Activated CD4-positive, alpha-beta T cell treated with anti-CD3 and anti-CD28 coated beads, Interleukin-2, amount 50 U/mL, for 4 hours (primary cell): ENCODE measurements at regions not wholly inside any gene's neighbourhood (a gene's known extent, or its start where the extent isn't known, plus 50 kb on each side); places are given as distances from the start of the nearest gene placed in this dataset.
"Not testable (repeated sequence)": the region's sequence is repeated elsewhere in the genome, so short reads cannot be mapped to it uniquely, and the experiment has no call there.

Experiments used
- DNase-seq, 2 experiments: peaks; one replicate each; pipeline ENCODE4 v3.0.0-alpha.2; 2020

- no peak for DNase-seq
These were observed 1545.7 kb upstream of the TENM4 start for GRCh38 chr11:80986421-80987074.

DNA sequence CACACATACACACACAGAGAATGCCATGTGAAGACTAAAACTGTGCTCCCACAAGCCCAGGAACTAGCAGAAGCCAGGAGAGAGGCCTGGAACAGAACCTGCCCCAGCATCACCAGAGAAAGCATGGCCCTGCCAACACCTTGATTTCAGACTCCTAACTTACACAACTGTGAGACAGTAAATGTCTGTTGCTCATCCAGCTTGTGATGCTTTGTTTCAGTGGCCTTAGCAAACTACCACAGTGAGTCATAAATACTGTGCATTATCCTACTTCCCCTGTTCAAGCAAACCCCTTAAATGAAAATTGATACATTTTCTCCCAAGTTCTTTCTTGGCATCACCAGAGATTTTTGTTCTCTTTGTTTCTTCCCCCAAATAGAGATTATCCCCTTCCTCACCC, 1539.4 kb upstream of the TENM4 start:
- no peak for DNase-seq

DNA sequence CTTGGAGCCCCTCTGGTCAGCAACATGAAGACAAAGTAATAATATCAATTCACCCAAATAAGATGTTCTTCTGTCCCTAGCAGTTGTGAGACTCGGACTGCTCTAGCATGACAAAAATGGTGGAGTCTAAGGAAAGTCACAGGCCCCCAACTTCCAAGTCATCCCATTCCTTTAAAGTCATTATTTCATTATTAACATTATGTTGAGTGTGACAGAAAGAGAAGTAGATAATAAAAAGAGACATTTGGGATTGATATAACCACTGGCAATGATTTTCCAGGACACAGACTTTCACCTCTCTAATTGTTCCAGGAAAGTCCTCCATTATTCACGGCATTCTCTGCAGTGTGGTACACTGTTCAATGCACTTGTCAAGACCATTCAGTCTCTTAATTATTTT, 1533.0 kb upstream of the TENM4 start:
- no peak for DNase-seq

GRCh38 chr11:80970037-80970436, 1529.2 kb upstream of the TENM4 start:
- DNase-seq = no peak

DNA sequence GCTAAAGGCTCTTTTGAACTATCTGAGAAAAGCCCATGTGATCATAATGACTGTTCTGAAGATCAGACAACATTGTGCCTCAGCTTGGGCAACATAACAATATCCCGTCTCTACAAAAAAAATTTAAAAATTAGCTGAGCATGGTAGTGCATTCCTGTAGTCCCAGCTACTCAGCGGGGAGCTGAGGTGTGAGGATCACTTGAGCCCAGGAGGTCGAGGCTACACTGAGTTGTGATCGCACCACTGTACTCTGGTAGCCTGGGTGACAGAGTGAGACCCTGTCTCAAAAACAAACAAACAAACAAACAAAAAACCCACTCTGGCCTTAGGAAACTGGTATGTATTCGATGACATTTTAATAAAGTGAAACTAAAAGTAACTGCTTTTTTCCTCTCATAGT, 1526.8 kb upstream of the TENM4 start:
- no peak for DNase-seq

- no peak for DNase-seq
These were observed 1519.7 kb upstream of the TENM4 start for GRCh38 chr11:80960381-80961029.

- DNase-seq = no peak
These were observed 1518.9 kb upstream of the TENM4 start for GRCh38 chr11:80959751-80960150.

DNA sequence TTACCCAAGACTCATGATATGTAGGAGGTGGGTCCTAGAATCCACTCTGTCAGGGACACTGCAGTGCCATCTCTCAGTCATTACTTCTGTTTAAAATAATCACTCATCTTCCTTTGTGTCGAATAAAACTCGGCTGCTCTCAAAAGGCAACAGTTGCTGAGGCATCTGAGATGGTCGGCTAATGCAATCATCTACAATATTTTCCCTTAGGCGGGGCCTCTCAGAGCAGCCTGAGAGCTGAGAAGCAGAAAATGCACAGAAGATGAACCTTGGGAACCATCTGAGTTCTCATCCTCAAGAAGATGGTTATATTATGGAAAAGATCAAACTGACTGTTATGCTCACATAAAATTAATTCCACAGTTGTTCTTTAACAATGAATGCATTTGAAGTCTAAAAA, 1518.2 kb upstream of the TENM4 start:
- DNase-seq = no peak

- no peak for DNase-seq
These were observed 1517.5 kb upstream of the TENM4 start for GRCh38 chr11:80958361-80958760.

DNA sequence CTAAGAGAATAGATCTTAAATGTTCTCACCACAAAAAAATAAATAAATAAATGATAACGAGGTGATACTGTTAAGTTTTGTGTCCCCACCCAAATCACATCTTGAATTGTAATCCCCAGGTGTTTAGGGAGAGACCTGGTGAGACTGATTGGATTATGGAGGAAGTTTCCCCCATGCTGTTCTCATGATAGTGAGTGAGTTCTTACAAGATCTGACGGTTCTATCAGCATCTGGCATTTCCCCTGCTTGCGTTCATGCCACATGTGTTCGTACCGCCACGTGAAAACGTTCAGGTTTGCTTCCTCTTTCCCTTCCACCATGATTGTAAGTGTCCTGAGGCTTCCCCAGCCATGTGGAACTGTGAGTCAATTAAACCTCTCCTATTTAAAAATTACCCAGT, 1514.8 kb upstream of the TENM4 start:
- no peak for DNase-seq

- no peak for DNase-seq
These were observed 1508.0 kb upstream of the TENM4 start for GRCh38 chr11:80948781-80949180.

- no peak for DNase-seq
These were observed 1503.9 kb upstream of the TENM4 start for GRCh38 chr11:80944758-80945157.

- DNase-seq = no peak
These were observed 1502.4 kb upstream of the TENM4 start for GRCh38 chr11:80943226-80943625.

GRCh38 chr11:80937842-80938241, 1497.0 kb upstream of the TENM4 start:
- no peak for DNase-seq

DNA sequence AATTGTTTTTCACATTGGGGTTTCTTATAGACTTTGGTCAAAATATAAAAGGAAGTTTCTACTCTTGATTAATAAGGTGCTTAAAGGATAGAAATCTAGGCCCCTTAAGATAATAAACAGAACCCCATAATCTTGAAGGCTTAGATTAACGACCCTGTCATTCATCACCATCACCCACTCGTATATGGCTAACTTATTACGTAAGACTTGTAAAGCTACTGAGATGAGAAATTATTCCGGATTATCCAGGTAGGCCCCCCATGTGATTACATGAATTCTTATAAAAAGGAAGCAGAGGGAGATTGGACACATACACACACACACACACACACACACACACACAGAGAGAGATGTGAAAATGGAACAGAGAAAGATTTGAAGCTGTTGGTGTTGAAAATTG, 1489.2 kb upstream of the TENM4 start:
- DNase-seq = no peak

DNA sequence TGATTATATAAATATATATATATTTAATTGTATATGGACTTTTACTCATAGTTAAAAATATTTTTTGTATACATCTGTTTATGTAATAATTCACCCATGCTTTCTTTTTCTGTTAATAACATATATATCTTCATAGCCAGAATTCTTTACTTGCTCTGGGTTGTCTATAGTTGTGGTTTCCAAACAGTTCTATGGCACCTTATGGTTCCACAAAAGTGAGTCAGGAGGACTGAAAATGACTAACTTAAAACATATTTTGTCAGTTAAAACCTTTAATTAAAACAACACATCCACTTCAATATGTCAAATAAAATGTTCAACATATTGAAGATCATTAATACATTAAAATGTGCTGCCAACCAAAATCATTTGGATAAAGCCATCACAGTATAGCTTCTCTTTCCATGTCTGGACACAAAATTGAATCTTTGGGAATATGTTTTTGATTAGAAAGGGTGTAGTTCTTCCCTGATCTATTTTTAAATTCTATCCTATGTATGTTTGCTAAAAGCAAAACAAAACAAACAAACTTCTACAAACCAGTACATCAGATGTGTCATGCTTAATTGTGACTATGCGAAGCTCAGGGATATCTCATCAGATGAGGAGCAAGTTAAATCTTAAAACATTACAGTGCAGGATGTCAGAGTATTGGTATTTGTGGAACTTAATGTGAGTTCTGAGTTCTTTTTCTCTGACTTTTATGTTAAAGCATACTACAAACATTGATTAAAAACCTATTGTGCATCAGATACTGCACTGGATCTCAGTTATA, 1488.4 kb upstream of the TENM4 start:
- DNase-seq = no peak

GRCh38 chr11:80925321-80925720, 1484.5 kb upstream of the TENM4 start:
- DNase-seq = no peak

DNA sequence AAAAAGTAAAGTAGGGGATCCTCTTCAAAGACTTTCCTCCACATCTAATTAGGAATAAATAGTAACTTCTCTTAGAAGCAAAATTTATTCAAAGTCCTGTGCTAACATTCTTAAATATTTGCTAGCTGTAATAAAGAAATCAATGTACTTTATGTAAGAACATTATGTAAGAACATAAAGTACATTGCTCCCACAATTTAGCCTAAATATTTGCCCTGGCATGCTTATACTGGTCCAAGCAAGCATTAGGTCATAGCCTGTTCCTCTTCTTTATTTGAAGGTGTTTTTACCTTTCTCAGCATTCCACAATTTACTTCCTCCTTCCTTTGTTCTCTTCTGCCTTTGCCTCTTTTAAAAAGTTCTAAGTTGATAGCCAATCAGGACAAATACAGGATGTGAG, 1480.5 kb upstream of the TENM4 start:
- not testable (repeated sequence) for DNase-seq

DNA sequence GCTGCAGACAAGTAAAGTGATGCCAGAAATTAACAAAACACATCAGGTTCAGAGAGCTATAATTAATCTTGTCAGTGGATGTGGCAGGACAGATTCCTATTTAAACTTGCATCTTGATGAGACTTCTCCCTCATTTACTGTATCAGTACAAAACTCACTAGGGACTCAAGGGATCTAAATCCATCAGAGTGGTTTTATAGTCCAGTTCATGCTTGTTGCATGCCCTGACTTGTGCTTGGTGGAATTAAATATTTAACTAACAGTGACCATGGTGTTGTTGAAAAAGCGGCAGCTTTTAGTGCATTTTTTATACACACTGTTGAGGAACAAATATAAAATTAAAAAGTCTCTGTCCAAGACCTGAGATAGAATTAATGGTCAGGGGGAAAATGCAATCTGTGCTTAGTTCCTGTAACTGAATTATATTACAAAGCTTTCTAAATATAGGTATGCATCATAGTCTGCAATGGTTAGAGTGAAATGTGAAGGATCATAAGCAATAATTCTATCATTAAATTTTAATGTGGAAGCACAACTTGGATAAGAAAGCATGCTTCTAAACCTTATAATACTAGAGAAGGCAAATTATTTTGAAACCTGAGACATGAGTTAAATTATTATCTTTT, 1475.5 kb upstream of the TENM4 start:
- no peak for DNase-seq

- no peak for DNase-seq
These were observed 1473.5 kb upstream of the TENM4 start for GRCh38 chr11:80914311-80914710.

GRCh38 chr11:80911666-80912065, 1470.8 kb upstream of the TENM4 start:
- no peak for DNase-seq

DNA sequence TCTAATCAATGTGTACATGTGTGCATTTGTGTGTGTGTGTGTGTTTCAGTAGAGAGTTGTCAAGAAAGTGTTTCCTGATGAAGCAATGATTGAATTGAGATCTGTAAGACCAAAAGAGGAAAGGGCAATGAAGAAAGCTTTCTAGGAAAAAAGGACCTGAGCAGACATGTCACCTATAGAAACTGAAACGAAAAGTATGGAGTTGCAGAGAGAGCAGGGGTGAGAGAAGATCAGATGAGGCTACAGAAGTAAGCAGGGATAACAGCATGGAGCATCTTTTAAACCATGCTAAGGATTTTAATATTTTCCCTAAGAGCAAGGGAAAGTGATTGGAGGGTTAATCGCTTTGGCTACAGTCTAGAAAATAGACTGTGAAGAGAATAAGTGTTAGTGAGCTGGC, 1459.4 kb upstream of the TENM4 start:
- DNase-seq = no peak

DNA sequence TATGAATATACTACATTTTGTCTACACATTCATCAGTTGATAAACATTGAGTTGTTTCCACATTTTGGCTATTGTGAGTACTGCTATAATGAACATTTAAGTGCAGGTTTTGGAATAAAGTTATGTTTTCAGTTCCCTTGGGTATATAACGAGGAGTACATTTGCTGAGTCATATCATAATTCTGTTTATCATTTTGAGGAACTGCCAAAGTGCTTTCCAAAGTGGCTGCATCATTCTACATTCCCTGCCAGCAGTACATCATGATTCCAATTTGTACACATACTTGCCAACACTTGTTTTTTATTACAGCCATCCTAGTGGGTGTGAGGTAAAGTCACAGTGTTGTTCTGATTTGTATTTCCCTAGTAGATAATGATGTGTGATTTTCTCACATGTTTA, 1458.6 kb upstream of the TENM4 start:
- no peak for DNase-seq

DNA sequence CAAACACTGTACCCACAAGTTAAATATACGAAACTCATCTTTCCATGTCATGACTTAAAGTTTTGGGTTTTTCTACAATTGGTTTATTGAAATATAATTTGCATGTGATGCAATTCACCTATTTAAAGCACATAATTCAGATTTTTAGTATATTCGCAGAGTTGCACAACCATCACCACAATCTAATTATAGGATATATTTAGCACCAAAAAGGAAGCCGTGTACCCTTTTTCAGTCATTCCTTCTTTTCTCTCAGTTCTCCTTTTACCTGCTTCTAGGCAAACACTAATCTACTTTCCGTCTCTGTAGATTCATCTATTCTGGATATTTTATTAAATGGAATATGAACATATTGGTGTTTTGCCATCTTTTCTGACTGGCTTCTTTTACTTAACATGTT, 1458.1 kb upstream of the TENM4 start:
- no peak for DNase-seq
